IPS DF 19.7 (cell line): ENCODE measurements at regions not wholly inside any gene's neighbourhood (a gene's known extent, or its start where the extent isn't known, plus 50 kb on each side); places are given as distances from the start of the nearest gene placed in this dataset.

Experiments
- DNase-seq: peaks from one replicate; pipeline ENCODE4 v3.0.0-alpha.2; 2013; ENCODE audit warnings: low read depth, low spot score

- DNase-seq: no peak
Observed at GRCh38 chr6:139586273-139586672, 211.8 kb upstream of the CITED2 start.

DNA sequence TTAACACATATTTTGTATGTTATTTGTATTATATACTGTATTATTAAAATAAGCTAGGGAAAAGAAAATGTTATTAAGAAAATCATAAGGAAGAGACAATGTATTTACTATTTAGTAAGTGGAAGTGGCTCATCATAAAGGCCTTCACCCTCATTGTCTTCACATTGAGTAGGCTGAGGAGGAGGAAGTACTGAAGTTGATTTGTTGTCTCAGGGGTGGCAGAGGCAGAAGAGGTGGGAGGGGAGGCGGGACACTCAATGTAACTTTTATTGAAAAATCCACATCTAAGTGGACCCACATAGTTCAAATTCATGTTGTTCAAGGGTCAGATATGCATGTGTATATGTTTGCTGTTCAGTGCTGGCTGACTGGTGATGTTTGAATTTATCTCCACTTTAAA, 210.2 kb upstream of the CITED2 start:
- DNase-seq: no peak

DNA sequence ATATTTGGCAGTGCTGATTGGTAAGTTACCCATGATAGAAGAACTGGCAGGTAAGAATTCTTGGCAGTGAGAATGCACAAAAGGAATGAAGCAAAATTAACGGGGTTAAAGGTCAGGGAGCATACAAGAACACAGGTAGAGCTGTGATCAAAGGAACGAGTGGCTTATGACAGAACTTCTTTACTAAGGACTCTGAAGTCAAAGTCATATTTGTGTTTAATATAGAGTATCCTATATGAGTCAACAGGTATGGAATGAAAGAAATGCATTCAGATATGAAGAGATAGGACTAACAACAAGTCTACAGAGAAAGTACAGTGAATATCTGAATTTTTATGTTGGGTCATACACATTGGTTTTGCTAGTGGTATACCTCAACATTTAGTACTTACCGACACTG, 209.0 kb upstream of the CITED2 start:
- no peak for DNase-seq

GRCh38 chr6:139582956-139583355, 208.5 kb upstream of the CITED2 start:
- no peak for DNase-seq

DNA sequence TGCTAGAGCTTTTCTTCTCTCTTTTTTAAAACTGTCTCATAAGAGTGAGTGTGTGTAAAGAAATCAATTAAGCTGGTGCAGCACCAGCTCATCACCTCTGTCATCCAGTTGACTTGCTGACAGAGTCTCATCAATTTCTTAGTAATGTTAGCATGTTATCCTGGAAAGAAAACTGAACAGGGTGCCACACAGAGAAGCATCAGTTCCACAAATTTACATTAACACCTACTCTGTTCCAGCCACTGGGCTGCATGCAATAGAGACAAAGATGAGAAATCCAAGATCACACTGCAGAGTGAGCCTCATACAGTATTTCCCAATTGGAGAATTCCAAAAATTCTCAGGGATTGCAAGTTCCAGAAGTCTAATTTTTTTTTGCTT, 207.0 kb upstream of the CITED2 start:
- DNase-seq: no peak

- DNase-seq: no peak
Observed at GRCh38 chr6:139580592-139581484, 206.4 kb upstream of the CITED2 start.

DNA sequence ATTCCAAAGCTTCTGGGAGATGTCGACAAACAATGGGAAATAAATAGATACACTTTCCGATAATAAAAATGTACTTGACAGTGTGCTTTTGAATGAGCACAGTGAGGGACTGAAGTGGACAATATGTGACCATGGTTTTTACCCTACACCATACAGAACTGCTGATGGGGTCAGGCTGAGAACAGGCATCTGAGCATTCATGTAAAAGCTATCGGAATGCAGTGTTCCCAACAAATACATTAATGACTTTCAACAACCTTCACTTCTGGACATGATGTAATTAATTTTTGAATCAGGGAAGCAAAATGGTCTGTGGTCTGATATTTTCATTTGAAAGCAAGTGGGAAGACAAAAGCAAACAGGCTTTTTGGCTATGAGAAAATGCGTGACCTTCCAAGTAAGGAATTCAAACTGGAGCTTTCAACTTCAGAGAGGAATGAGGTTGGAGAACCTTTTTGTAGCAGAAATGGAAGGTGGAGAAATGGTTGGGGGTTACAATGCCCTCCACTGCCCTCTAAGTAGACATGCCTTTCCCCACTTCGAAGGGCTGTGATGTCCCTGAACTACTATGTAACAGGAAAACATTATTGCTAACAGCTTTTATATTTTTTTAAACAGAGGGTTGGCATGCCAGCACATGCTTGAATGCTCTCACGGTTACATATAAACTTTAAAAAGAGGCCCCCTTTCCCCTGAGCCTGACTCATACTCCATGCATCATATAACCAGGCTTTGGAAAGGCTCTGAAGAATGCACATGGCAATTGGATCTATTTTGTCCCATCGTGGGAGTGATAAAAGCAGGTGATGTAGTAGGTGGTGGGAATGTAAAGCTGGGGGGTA, 203.5 kb upstream of the CITED2 start:
- DNase-seq: no peak

- DNase-seq: no peak
Observed at GRCh38 chr6:139577124-139577762, 202.8 kb upstream of the CITED2 start.

- DNase-seq: no peak
Observed at GRCh38 chr6:139572001-139572400, 197.6 kb upstream of the CITED2 start.

GRCh38 chr6:139570166-139570565, 195.7 kb upstream of the CITED2 start:
- no peak for DNase-seq

DNA sequence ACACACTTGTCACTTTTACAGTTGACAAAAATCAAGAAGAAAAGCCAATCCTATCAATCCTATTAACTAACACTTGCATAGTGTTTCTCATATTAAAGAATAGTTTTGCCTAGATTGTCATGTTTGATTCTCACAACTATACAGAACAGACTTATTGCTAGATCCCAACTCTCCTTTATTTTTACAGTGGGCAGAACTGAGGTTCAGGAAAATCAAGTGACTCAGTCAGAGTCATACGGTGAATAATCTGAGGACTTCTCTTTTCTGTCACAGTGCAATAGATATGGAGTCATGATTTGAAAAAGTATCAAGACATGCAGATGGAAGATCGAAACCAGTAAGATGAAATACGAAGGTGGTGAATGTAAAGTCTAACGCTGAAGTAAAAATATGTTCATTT, 195.1 kb upstream of the CITED2 start:
- no peak for DNase-seq

DNA sequence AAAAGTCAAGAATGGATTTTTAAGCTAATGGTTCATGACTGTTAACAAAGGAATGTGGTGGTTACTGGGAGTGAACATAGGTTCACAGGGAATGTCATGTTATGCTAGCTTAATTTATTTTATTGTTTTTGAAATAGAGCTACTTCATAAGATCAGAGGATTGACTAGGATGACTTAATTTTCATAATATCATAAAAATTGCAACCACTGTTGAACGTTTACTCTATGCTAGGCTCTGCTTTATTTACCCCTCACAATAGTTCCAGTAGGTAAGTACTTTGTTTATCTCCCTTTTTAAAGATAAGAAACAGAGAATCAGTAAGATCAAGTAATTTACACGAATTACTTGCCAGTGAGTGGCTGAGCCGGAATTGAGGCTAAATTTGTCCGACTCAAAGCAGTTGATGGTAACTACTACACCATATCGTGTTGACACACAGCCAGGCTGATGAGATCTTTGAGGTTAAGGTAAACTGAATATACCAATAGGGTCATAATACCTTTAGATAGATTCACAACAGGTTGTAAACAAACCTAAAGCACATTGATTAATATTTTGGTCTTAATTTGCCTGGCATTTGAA, 194.6 kb upstream of the CITED2 start:
- no peak for DNase-seq

DNA sequence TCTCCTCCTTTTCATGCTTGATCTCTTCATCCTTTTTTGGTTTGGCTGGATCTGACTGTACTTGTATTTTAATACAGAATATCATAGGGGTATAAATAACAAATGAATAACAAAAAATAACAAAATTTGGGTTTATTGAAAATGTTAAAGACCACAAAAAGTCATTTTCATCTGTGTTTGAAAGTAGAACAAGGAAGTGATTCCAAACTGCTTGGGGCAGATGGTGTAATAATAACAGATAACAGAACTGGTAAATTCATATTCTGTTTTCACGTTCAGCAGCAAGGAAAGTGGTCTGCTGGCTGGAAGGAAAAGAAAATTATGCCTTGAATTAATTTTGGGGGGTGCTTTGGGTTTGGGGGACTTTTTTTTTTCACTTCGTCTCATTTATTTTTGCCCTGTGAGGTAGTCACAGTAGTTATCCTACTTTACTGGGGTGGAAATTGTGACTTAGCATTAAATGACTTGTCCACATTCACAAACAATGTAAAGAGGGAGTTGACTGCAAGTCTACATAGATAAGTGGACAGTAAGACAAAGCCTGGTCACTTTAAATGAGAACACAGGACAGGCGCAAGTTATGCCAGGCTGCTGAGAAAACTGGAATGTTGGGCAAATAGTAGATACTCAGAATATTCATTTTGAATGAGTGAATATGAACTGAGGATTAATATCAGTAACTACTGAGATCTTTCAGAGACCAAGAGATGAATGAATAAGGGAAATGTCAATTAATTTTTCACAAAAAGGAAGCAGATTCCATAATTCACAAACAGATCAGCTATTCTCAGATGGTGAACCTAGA, 193.9 kb upstream of the CITED2 start:
- DNase-seq: no peak

- DNase-seq: no peak
Observed at GRCh38 chr6:139567095-139567494, 192.6 kb upstream of the CITED2 start.

DNA sequence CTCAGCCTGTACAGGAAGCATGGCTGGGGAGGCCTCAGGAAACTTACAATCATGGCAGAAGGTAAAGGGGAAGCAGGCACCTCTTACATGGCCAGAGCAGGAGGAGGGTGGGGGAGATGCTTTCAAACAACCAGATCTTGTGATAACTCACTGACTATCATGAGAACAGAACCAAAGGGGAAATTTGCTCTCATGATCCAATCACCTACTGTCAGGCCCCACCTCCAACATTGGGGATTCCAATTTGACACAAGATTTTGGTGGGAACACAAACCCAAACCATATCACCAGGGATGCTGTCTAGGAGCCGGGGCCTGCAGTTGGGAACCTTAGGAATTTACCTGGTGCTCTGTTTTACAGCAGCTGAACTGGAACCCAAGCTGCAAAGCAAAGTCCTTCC, 191.1 kb upstream of the CITED2 start:
- no peak for DNase-seq

- no peak for DNase-seq
Observed at GRCh38 chr6:139557547-139557946, 183.1 kb upstream of the CITED2 start.

DNA sequence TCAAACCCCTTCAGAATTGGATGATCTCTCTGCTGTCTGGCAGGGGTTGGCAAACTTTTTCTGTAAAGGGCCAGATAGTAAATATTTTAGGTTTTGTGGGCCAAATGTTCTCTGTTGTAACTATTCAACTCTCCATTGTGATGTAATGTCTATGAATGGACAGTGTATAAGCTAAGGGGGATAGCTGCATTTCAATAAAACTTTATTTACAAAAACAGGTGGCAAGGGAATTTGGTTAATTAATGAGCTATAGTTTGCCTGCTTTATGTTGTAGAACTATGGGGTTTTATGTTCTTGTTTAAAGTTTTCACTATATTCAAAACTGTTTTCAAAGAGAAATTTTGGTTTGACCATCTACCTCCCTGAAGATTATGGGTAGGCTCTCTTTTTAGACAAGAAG, 182.1 kb upstream of the CITED2 start:
- DNase-seq: no peak

DNA sequence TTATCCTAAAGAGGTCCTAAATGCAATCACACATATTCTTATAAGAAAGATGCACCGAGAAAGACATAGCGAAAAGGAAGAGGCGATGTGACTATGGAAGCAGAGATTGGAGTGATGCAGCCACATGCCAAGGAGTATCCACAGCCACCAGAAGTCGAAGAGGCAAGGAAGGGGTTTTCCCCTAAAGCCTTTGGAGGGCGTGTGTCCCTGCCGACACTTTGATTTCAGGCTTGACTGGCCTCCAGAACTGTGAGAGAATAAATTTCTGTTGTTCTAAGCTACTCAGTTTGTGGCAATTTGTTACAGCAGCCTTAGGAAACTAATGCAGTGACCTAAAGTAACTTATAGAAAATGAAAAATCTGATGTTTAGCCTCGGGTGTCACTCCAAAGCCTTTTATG, 179.5 kb upstream of the CITED2 start:
- DNase-seq: no peak

DNA sequence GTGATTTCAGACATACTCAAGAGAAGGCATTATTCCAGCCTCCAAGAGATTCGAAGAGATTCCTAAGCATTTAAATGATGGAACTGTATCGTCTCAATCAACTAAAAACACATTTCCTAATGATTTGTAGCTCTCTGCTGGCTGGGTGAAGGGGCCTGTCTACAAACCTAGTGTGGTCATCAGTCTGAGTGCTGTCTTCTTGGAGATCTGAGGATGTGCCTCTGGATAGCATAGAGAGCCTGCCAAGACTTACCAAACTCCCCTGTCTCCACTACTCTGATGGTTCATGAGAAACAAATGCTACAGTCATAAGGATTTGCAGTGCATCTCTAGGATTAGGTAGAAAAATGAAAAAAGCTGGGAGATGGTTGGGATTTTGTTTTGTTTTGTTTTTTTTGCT, 176.9 kb upstream of the CITED2 start:
- DNase-seq: no peak

- DNase-seq: no peak
Observed at GRCh38 chr6:139550361-139550760, 175.9 kb upstream of the CITED2 start.

- DNase-seq: no peak
Observed at GRCh38 chr6:139549561-139550070, 175.2 kb upstream of the CITED2 start.
